K562 (cell line): ENCODE measurements at regions not wholly inside any gene's neighbourhood (a gene's known extent, or its start where the extent isn't known, plus 50 kb on each side); places are given as distances from the start of the nearest gene placed in this dataset.

ENCODE experiments used
- COPS2 ChIP-seq: fragments of 450-650 bp; conservative IDR thresholded peaks from 2 replicates; pipeline ENCODE4 v1.6.1; 2016; ENCODE audit warnings: mild to moderate bottlenecking, moderate library complexity
- POLR2A ChIP-seq: fragments of 450-650 bp; conservative IDR thresholded peaks from 2 replicates; pipeline ENCODE4 v1.6.1; 2016
- STAT5A ChIP-seq: IDR thresholded peaks from 2 replicates; pipeline ENCODE4 v1.6.1; 2012; ENCODE audit warnings: low read length, inconsistent platforms, borderline replicate concordance
- TF ChIP-seq, protein P1 (sequence below), 2 experiments: fragments of 450-650 bp; formaldehyde crosslinking in 1 of 2; IDR thresholded peaks; 2 replicates each; pipeline versions ENCODE4 v1.4.0 to v1.6.1; 2014 to 2020; ENCODE audit warnings: mild to moderate bottlenecking in 2 of 2, borderline replicate concordance in 1 of 2, low read depth in 1 of 2

DNA sequence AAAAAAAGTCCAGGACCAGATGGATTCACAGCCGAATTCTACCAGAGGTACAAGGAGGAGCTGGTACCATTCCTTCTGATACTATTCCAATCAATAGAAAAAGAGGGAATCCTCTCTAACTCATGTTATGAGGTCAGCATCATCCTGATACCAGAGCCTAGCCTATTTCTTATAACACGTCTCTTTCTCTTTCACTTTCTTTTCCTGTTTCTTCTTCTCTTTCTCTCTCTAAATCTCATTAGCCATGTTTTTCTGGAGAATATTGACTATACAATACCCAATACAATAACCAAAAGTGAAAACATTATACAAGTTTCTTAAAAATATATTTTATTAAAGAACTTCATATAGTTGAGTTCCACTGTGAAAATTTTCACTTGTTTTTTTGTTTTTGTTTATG is 1154.9 kb upstream of the PCDH7 start (continued):
- TF ChIP-seq, protein P1, sequence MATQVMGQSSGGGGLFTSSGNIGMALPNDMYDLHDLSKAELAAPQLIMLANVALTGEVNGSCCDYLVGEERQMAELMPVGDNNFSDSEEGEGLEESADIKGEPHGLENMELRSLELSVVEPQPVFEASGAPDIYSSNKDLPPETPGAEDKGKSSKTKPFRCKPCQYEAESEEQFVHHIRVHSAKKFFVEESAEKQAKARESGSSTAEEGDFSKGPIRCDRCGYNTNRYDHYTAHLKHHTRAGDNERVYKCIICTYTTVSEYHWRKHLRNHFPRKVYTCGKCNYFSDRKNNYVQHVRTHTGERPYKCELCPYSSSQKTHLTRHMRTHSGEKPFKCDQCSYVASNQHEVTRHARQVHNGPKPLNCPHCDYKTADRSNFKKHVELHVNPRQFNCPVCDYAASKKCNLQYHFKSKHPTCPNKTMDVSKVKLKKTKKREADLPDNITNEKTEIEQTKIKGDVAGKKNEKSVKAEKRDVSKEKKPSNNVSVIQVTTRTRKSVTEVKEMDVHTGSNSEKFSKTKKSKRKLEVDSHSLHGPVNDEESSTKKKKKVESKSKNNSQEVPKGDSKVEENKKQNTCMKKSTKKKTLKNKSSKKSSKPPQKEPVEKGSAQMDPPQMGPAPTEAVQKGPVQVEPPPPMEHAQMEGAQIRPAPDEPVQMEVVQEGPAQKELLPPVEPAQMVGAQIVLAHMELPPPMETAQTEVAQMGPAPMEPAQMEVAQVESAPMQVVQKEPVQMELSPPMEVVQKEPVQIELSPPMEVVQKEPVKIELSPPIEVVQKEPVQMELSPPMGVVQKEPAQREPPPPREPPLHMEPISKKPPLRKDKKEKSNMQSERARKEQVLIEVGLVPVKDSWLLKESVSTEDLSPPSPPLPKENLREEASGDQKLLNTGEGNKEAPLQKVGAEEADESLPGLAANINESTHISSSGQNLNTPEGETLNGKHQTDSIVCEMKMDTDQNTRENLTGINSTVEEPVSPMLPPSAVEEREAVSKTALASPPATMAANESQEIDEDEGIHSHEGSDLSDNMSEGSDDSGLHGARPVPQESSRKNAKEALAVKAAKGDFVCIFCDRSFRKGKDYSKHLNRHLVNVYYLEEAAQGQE (IDR thresholded peaks at IDR 0.05; ENCODE audit: borderline replicate concordance), result no peak
- TF ChIP-seq, protein P1 (CRISPR knock-in tag; IDR thresholded peaks at IDR 0.05; ENCODE audit: low read depth), result no peak
- no peak for TF ChIP-seq COPS2
- TF ChIP-seq POLR2A, result no peak
- TF ChIP-seq STAT5A, result no peak
